ENCODE measurements at regions not wholly inside any gene's neighbourhood (a gene's known extent, or its start where the extent isn't known, plus 50 kb on each side); places are given as distances from the start of the nearest gene placed in this dataset.

- WGBS, 4 donors: 77 to 85% (median 79%) methylated on average over 9 of the region's 9 CpGs
- intact Hi-C loops (cut with DNase I): loop anchor here in 1 of 10 donors (10.0 kb wide), 1 partner anchor 213 kb away; the partner anchor contains the start of gene JADE1
Observed at GRCh38 chr4:128591482-128591881, 218.0 kb upstream of the JADE1 start.

GRCh38 chr4:128590773-128591172, 218.7 kb upstream of the JADE1 start:
- DNase-seq: peak in 2 of 5 donors; percentile 33 to 35
- peak overlapping the region in 10 of 12 donors; percentile 8 to 55 (median 26) for H3K27ac ChIP-seq
- intact Hi-C loops (cut with DNase I): loop anchor here in 1 of 10 donors (10.0 kb wide), 1 partner anchor 214 kb away; the partner anchor contains the start of gene JADE1

More at GRCh38 chr4:128591482-128591881, 218.0 kb upstream of the JADE1 start:
- H3K4me1 ChIP-seq: peaks cover 0 to 21% (median 6%) of the 10 kb centered on the region in 12 donors
- H3K36me3 ChIP-seq: no peaks in the 10 kb centered on the region
- no peak for ATAC-seq
- TF ChIP-seq POLR2A (IDR thresholded peaks at IDR 0.05): no peak
- no peak for TF ChIP-seq CTCF (IDR thresholded peaks at IDR 0.05)
- H3K4me3 ChIP-seq: no peak overlapping the region
- no peak overlapping the region for H3K27ac ChIP-seq
- no peak for DNase-seq
- peaks cover 0 to 10% (median 0%) of the 10 kb centered on the region in 12 donors for H3K9me3 ChIP-seq
- H3K27me3 ChIP-seq: no peaks in the 10 kb centered on the region

GRCh38 chr4:128590034-128590740, 219.3 kb upstream of the JADE1 start:
- Histone ChIP-seq H3K27me3 (no peaks in the 10 kb centered on the region), H3K4me3 (no peak overlapping the region), H3K4me1 (peaks cover 0 to 21% (median 6%) of the 10 kb centered on the region in 12 donors), H3K9me3 (peaks cover 0 to 10% (median 0%) of the 10 kb centered on the region in 12 donors), H3K36me3 (no peaks in the 10 kb centered on the region), H3K27ac (peak overlapping the region in 10 of 12 donors; percentile 8 to 55 (median 26))
- TF ChIP-seq CTCF (IDR thresholded peaks at IDR 0.05) (no peak), POLR2A (IDR thresholded peaks at IDR 0.05) (no peak)
- ATAC-seq (peak in 3 of 4 donors; percentile 47 to 67 (median 56)), DNase-seq (no peak)
- intact Hi-C loops (cut with DNase I): loop anchor here in 1 of 10 donors (10.0 kb wide), 1 partner anchor 215 kb away; the partner anchor contains the start of gene JADE1
- 60 to 67% (median 64%) methylated on average over 9 of the region's 9 CpGs for WGBS, 4 donors

More at GRCh38 chr4:128590773-128591172, 218.7 kb upstream of the JADE1 start:
- peak; percentile 82 to 91 (median 90) for ATAC-seq
- Histone ChIP-seq H3K9me3 (peaks cover 0 to 10% (median 0%) of the 10 kb centered on the region in 12 donors), H3K4me1 (peaks cover 0 to 21% (median 6%) of the 10 kb centered on the region in 12 donors), H3K27me3 (no peaks in the 10 kb centered on the region), H3K36me3 (no peaks in the 10 kb centered on the region), H3K4me3 (no peak overlapping the region)
- TF ChIP-seq POLR2A (IDR thresholded peaks at IDR 0.05) (no peak), CTCF (IDR thresholded peaks at IDR 0.05) (no peak)
- WGBS, 4 donors: 40 to 55% (median 52%) methylated on average over 3 of the region's 3 CpGs

GRCh38 chr4:128589384-128589965, 220.0 kb upstream of the JADE1 start:
- H3K4me1 ChIP-seq: peaks cover 0 to 24% (median 7%) of the 10 kb centered on the region in 12 donors
- no peaks in the 10 kb centered on the region for H3K27me3 ChIP-seq
- H3K4me3 ChIP-seq: no peak overlapping the region
- DNase-seq: no peak
- WGBS, 4 donors: 86 to 96% (median 89%) methylated on average over 4 of the region's 4 CpGs
- TF ChIP-seq POLR2A (IDR thresholded peaks at IDR 0.05) (no peak), CTCF (IDR thresholded peaks at IDR 0.05) (no peak)
- no peak for ATAC-seq
- H3K9me3 ChIP-seq: peaks cover 0 to 10% (median 0%) of the 10 kb centered on the region in 12 donors
- peak overlapping the region in 1 of 12 donors; percentile 55 for H3K27ac ChIP-seq
- intact Hi-C loops (cut with DNase I): no loop called here
- no peaks in the 10 kb centered on the region for H3K36me3 ChIP-seq

All from heart left ventricle (tissue), 16 donors.